Islet of Langerhans (tissue), 1 donor: ENCODE measurements at regions not wholly inside any gene's neighbourhood (a gene's known extent, or its start where the extent isn't known, plus 50 kb on each side); places are given as distances from the start of the nearest gene placed in this dataset.
"Not testable (repeated sequence)": the region's sequence is repeated elsewhere in the genome, so short reads cannot be mapped to it uniquely, and the experiment has no call there.

Experiments used
- FAIRE-seq: peaks from one replicate; lab custom pipeline; 2011; peaks lifted over from hg19 to GRCh38; lab: Jason Lieb, UNC

- peak; percentile 97 for FAIRE-seq
Observed at GRCh38 chr5:125612776-125613175, 810.4 kb upstream of the GRAMD2B start.

GRCh38 chr5:125630237-125630636 is 793.0 kb upstream of the GRAMD2B start:
- no peak for FAIRE-seq

GRCh38 chr5:125633523-125633922 is 789.7 kb upstream of the GRAMD2B start:
- no peak for FAIRE-seq

GRCh38 chr5:125634216-125634835 is 788.9 kb upstream of the GRAMD2B start:
- FAIRE-seq = no peak

GRCh38 chr5:125639858-125640257 is 783.4 kb upstream of the GRAMD2B start:
- no peak for FAIRE-seq

GRCh38 chr5:125652761-125653160 is 770.4 kb upstream of the GRAMD2B start:
- FAIRE-seq = no peak

GRCh38 chr5:125654392-125654791 is 768.8 kb upstream of the GRAMD2B start:
- no peak for FAIRE-seq

GRCh38 chr5:125655156-125655555 is 768.1 kb upstream of the GRAMD2B start:
- FAIRE-seq = peak; percentile 94

GRCh38 chr5:125657936-125658335 is 765.3 kb upstream of the GRAMD2B start:
- no peak for FAIRE-seq

- FAIRE-seq = no peak
Observed at GRCh38 chr5:125659316-125660023, 763.7 kb upstream of the GRAMD2B start.

- FAIRE-seq = no peak
Observed at GRCh38 chr5:125660231-125660895, 762.8 kb upstream of the GRAMD2B start.

- no peak for FAIRE-seq
Observed at GRCh38 chr5:125661584-125661983, 761.6 kb upstream of the GRAMD2B start.

GRCh38 chr5:125668884-125669283 is 754.3 kb upstream of the GRAMD2B start:
- FAIRE-seq = no peak

- FAIRE-seq = no peak
Observed at GRCh38 chr5:125673359-125673950, 749.8 kb upstream of the GRAMD2B start.

- no peak for FAIRE-seq
Observed at GRCh38 chr5:125679522-125679921, 743.7 kb upstream of the GRAMD2B start.

GRCh38 chr5:125683669-125684068 is 739.5 kb upstream of the GRAMD2B start:
- FAIRE-seq = no peak

- no peak for FAIRE-seq
Observed at GRCh38 chr5:125685771-125686170, 737.4 kb upstream of the GRAMD2B start.

GRCh38 chr5:125691738-125692530 is 731.3 kb upstream of the GRAMD2B start:
- not testable (repeated sequence) for FAIRE-seq

- no peak for FAIRE-seq
Observed at GRCh38 chr5:125695996-125696655, 727.1 kb upstream of the GRAMD2B start.

- no peak for FAIRE-seq
Observed at GRCh38 chr5:125696762-125697161, 726.4 kb upstream of the GRAMD2B start.

GRCh38 chr5:125698420-125698819 is 724.8 kb upstream of the GRAMD2B start:
- FAIRE-seq = no peak

- FAIRE-seq = no peak
Observed at GRCh38 chr5:125699860-125700259, 723.3 kb upstream of the GRAMD2B start.
